ENCODE measurements at regions not wholly inside any gene's neighbourhood (a gene's known extent, or its start where the extent isn't known, plus 50 kb on each side); places are given as distances from the start of the nearest gene placed in this dataset.
"Not testable (repeated sequence)": the region's sequence is repeated elsewhere in the genome, so short reads cannot be mapped to it uniquely, and the experiment has no call there.

GRCh38 chr17:33574942-33575445, 281.9 kb upstream of the ASIC2 start:
- no peaks in the 10 kb centered on the region for H3K4me1 Mint-ChIP-seq (ENCODE audit: unreplicated experiment)
- no peaks in the 10 kb centered on the region for H3K27me3 Mint-ChIP-seq (ENCODE audit: unreplicated experiment)
- TF ChIP-seq CTCF (IDR thresholded peaks at IDR 0.05; ENCODE audit: unreplicated experiment) = no peak
- no peak for DNase-seq (ENCODE audit: low spot score)
- H3K36me3 Mint-ChIP-seq (ENCODE audit: low read depth, unreplicated experiment) = no peaks in the 10 kb centered on the region
- H3K27ac Mint-ChIP-seq (ENCODE audit: unreplicated experiment) = no peak overlapping the region
- no peaks in the 10 kb centered on the region for H3K9me3 Mint-ChIP-seq (ENCODE audit: unreplicated experiment)
- no peak overlapping the region for H3K4me3 Mint-ChIP-seq (ENCODE audit: unreplicated experiment)

GRCh38 chr17:33579740-33580139, 286.6 kb upstream of the ASIC2 start:
- not testable (repeated sequence) for H3K27ac Mint-ChIP-seq (ENCODE audit: unreplicated experiment); H3K4me3 Mint-ChIP-seq (ENCODE audit: unreplicated experiment); H3K36me3 Mint-ChIP-seq (ENCODE audit: low read depth, unreplicated experiment); H3K4me1 Mint-ChIP-seq (ENCODE audit: unreplicated experiment); DNase-seq (ENCODE audit: low spot score); H3K27me3 Mint-ChIP-seq (ENCODE audit: unreplicated experiment); H3K9me3 Mint-ChIP-seq (ENCODE audit: unreplicated experiment)

- no peaks in the 10 kb centered on the region for H3K9me3 Mint-ChIP-seq (ENCODE audit: unreplicated experiment)
- H3K27ac Mint-ChIP-seq (ENCODE audit: unreplicated experiment) = no peak overlapping the region
- DNase-seq (ENCODE audit: low spot score) = no peak
- no peak for TF ChIP-seq CTCF (IDR thresholded peaks at IDR 0.05; ENCODE audit: unreplicated experiment)
- H3K4me1 Mint-ChIP-seq (ENCODE audit: unreplicated experiment) = no peaks in the 10 kb centered on the region
- no peaks in the 10 kb centered on the region for H3K36me3 Mint-ChIP-seq (ENCODE audit: low read depth, unreplicated experiment)
- no peaks in the 10 kb centered on the region for H3K27me3 Mint-ChIP-seq (ENCODE audit: unreplicated experiment)
- H3K4me3 Mint-ChIP-seq (ENCODE audit: unreplicated experiment) = no peak overlapping the region
Observed at GRCh38 chr17:33580215-33580614, 287.1 kb upstream of the ASIC2 start.

- H3K36me3 Mint-ChIP-seq (ENCODE audit: low read depth, unreplicated experiment) = no peaks in the 10 kb centered on the region
- no peak for DNase-seq (ENCODE audit: low spot score)
- H3K27ac Mint-ChIP-seq (ENCODE audit: unreplicated experiment) = no peak overlapping the region
- H3K9me3 Mint-ChIP-seq (ENCODE audit: unreplicated experiment) = no peaks in the 10 kb centered on the region
- H3K4me3 Mint-ChIP-seq (ENCODE audit: unreplicated experiment) = no peak overlapping the region
- TF ChIP-seq CTCF (IDR thresholded peaks at IDR 0.05; ENCODE audit: unreplicated experiment) = no peak
- H3K4me1 Mint-ChIP-seq (ENCODE audit: unreplicated experiment) = no peaks in the 10 kb centered on the region
- H3K27me3 Mint-ChIP-seq (ENCODE audit: unreplicated experiment) = no peaks in the 10 kb centered on the region
Observed at GRCh38 chr17:33582661-33583060, 289.6 kb upstream of the ASIC2 start.

- H3K27me3 Mint-ChIP-seq (ENCODE audit: unreplicated experiment) = no peaks in the 10 kb centered on the region
- H3K4me1 Mint-ChIP-seq (ENCODE audit: unreplicated experiment) = no peaks in the 10 kb centered on the region
- no peak for DNase-seq (ENCODE audit: low spot score)
- no peak for TF ChIP-seq CTCF (IDR thresholded peaks at IDR 0.05; ENCODE audit: unreplicated experiment)
- H3K4me3 Mint-ChIP-seq (ENCODE audit: unreplicated experiment) = no peak overlapping the region
- H3K9me3 Mint-ChIP-seq (ENCODE audit: unreplicated experiment) = no peaks in the 10 kb centered on the region
- no peaks in the 10 kb centered on the region for H3K36me3 Mint-ChIP-seq (ENCODE audit: low read depth, unreplicated experiment)
- H3K27ac Mint-ChIP-seq (ENCODE audit: unreplicated experiment) = no peak overlapping the region
Observed at GRCh38 chr17:33583518-33584417, 290.7 kb upstream of the ASIC2 start.
